OCI-LY7 (cell line): ENCODE measurements at regions not wholly inside any gene's neighbourhood (a gene's known extent, or its start where the extent isn't known, plus 50 kb on each side); places are given as distances from the start of the nearest gene placed in this dataset.

ENCODE experiments used
- BruUV-seq: library from RNA; stranded (reverse); fragments of 400-500 nt; replicated peaks from 2 replicates; lab custom pipeline; 2021; lab: Mats Ljungman, UMichigan
- CTCF ChIA-PET: fragments of 300-600 bp; sonication (Branson Sonifier 250); formaldehyde crosslinking; loops from one replicate; lab custom pipeline; 2022; ENCODE audit warnings: antibody characterized with exemption; ENCODE audit not compliant: unreplicated experiment; lab: Charles Lee
- POLR2A ChIA-PET: fragments of 300-600 bp; sonication (Branson Sonifier 250); formaldehyde crosslinking; loops from one replicate; lab custom pipeline; 2022; ENCODE audit warnings: antibody characterized with exemption; lab: Charles Lee
- DNase-seq: peaks from one replicate; pipeline ENCODE4 v3.0.0-alpha.2; 2015; ENCODE audit warnings: low spot score
- H2AFZ ChIP-seq: fragments of 200-600 bp; sonication (generic), shearing (Covaris generic); 2 replicates; pipeline ENCODE4 v1.6.1; 2014; ENCODE audit warnings: mild to moderate bottlenecking, antibody characterized with exemption, low read length, moderate library complexity
- H3K27ac ChIP-seq: fragments of 200-600 bp; sonication (generic); 2 replicates; pipeline ENCODE4 v1.5.1; 2014; ENCODE audit warnings: mixed run types, low read depth, mild to moderate bottlenecking, moderate library complexity, low read length, inconsistent platforms; ENCODE audit not compliant: poor library complexity, severe bottlenecking
- H3K36me3 ChIP-seq: fragments of 200-600 bp; sonication (generic); 2 replicates; pipeline ENCODE4 v1.6.1; 2014; ENCODE audit warnings: mild to moderate bottlenecking, antibody characterized with exemption, low read length, moderate library complexity, mixed read lengths; ENCODE audit not compliant: insufficient read depth
- H3K4me1 ChIP-seq: fragments of 200-600 bp; sonication (generic); 2 replicates; pipeline ENCODE4 v1.5.1; 2014; ENCODE audit warnings: mild to moderate bottlenecking, low read length; ENCODE audit not compliant: insufficient read depth, poor library complexity, severe bottlenecking
- H3K4me2 ChIP-seq: fragments of 200-600 bp; sonication (generic); 2 replicates; pipeline ENCODE4 v1.6.1; 2014; ENCODE audit warnings: mild to moderate bottlenecking, low read length
- H3K4me3 ChIP-seq: fragments of 200-600 bp; sonication (generic); 2 replicates; pipeline ENCODE4 v1.5.1; 2014; ENCODE audit warnings: mild to moderate bottlenecking, low read depth, low read length; ENCODE audit not compliant: poor library complexity, severe bottlenecking
- H3K79me2 ChIP-seq: fragments of 200-600 bp; sonication (generic); 2 replicates; pipeline ENCODE4 v1.6.1; 2016; ENCODE audit warnings: low read depth, mild to moderate bottlenecking, low read length, moderate library complexity, mixed read lengths; ENCODE audit not compliant: insufficient read depth
- H3K9me2 ChIP-seq: fragments of 200-600 bp; sonication (generic); 2 replicates; pipeline ENCODE4 v1.6.1; 2016; ENCODE audit warnings: mild to moderate bottlenecking, low read length, mixed read lengths; ENCODE audit not compliant: insufficient read depth
- H3K9me3 ChIP-seq: fragments of 200-600 bp; sonication (generic); 2 replicates; pipeline ENCODE4 v1.6.1; 2014; ENCODE audit warnings: mild to moderate bottlenecking, mixed run types, low read length, mixed read lengths
- H4K20me1 ChIP-seq: fragments of 200-600 bp; sonication (generic); 2 replicates; pipeline ENCODE4 v1.6.1; 2014; ENCODE audit warnings: mild to moderate bottlenecking, antibody characterized with exemption, low read length, moderate library complexity, mixed read lengths; ENCODE audit not compliant: insufficient read depth
- EZH2phosphoT487 ChIP-seq: fragments of 200-600 bp; sonication (generic); IDR thresholded peaks from 2 replicates; pipeline ENCODE4 v1.6.1; 2018; ENCODE audit warnings: low read depth, borderline replicate concordance, mild to moderate bottlenecking, mixed run types, antibody characterized with exemption, low read length, moderate library complexity, mixed read lengths
- intact Hi-C: fragments of 100-400 bp; cut with micrococcal nuclease; formaldehyde crosslinking; loops from one replicate; pipeline ENCODE4 v1.10.0; 2022; ENCODE audit not compliant: unreplicated experiment
- TF ChIP-seq, protein P1 (sequence below): fragments of 200-600 bp; sonication (generic); conservative IDR thresholded peaks from 2 replicates; pipeline ENCODE4 v1.5.1; 2014; ENCODE audit warnings: mild to moderate bottlenecking, antibody characterized with exemption, low read length, moderate library complexity, mixed read lengths

DNA sequence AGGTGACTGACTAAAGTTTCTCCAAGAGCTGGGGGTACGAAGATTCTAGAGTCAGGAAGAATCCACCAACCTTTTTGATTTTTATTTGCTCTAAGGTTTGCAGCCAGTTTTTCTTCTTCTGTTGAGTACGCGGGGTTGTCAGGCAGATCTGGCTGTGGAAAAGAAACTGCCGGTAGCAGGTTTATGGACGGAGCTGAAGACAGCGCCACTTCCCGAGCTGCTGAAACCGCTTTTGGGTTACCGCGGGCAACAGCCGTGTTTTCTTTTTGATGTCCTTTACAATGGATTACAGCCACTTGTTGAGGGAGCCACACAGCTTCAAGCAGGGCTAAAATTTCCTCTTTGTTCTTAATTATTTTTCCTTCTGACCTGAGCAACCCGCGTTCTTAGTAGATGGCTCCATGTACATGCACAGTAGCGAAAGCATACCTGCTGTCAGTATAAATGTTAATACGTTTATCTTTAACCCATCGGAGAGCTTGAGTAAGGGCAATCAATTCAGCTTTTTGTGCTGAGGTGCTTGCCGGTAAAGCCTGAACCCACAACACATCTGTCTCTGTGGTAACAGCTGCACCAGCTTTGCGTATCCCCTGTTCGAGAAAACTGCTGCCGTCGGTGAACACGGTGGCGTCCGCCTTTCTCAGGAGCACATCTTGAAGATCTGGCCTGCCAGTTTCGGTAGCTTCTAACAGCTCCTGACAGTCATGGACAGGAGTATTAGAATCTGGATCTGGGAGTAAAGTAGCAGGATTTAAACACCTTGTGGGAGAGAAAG, 674.3 kb downstream of the TMEM121 start:
- ChIA-PET CTCF (interaction anchor here (0.5 kb wide), 1 partner anchor 427 kb away, joined by 5 read pairs; no protein-coding TSS in a partner anchor), POLR2A (no interaction called here)
- Histone ChIP-seq H3K9me2 (no peaks in the 10 kb centered on the region), H3K9me3 (no peaks in the 10 kb centered on the region), H2AFZ (no peak overlapping the region), H3K36me3 (peaks cover 23% of the 10 kb centered on the region), H3K4me1 (peaks cover 10% of the 10 kb centered on the region), H3K27ac (no peak overlapping the region), H3K79me2 (no peaks in the 10 kb centered on the region), H4K20me1 (no peaks in the 10 kb centered on the region), H3K4me3 (no peak overlapping the region), H3K4me2 (no peak overlapping the region)
- no TSS peak for BruUV-seq
- DNase-seq, result no peak
- TF ChIP-seq EZH2phosphoT487, result no peak
- TF ChIP-seq, protein P1, sequence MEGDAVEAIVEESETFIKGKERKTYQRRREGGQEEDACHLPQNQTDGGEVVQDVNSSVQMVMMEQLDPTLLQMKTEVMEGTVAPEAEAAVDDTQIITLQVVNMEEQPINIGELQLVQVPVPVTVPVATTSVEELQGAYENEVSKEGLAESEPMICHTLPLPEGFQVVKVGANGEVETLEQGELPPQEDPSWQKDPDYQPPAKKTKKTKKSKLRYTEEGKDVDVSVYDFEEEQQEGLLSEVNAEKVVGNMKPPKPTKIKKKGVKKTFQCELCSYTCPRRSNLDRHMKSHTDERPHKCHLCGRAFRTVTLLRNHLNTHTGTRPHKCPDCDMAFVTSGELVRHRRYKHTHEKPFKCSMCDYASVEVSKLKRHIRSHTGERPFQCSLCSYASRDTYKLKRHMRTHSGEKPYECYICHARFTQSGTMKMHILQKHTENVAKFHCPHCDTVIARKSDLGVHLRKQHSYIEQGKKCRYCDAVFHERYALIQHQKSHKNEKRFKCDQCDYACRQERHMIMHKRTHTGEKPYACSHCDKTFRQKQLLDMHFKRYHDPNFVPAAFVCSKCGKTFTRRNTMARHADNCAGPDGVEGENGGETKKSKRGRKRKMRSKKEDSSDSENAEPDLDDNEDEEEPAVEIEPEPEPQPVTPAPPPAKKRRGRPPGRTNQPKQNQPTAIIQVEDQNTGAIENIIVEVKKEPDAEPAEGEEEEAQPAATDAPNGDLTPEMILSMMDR, result no peak
- intact Hi-C loops, result no loop called here

DNA sequence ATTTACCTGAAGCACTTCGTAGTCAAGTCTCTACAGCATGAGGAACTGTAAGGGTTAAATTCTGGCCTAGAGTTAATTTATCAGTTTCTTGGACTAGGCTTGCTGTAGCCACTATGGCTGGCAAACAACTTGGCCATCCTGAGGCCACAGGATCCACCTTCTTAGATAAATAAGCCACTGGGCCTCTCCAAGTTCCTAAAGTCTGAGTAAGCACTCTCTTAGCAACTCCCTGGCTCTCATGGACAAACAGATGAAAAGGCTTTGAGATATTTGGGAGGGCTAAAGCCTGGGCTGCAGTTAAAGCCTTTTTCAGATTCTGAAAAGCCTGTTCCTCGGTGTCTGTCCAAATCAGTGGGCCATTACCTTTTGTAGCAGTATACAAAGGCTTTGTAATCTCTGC, 675.0 kb downstream of the TMEM121 start:
- Histone ChIP-seq H3K36me3 (peaks cover 23% of the 10 kb centered on the region), H3K27ac (no peak overlapping the region), H3K79me2 (no peaks in the 10 kb centered on the region), H3K4me3 (no peak overlapping the region), H3K4me1 (peaks cover 10% of the 10 kb centered on the region), H3K9me3 (no peaks in the 10 kb centered on the region), H4K20me1 (no peaks in the 10 kb centered on the region), H3K4me2 (no peak overlapping the region), H3K9me2 (no peaks in the 10 kb centered on the region), H2AFZ (no peak overlapping the region)
- no peak for DNase-seq
- CTCF ChIA-PET, result interaction anchor here (0.5 kb wide), 1 partner anchor 427 kb away, joined by 5 read pairs; no protein-coding TSS in a partner anchor
- intact Hi-C loops, result no loop called here
- POLR2A ChIA-PET, result interaction anchor here (0.6 kb wide), 1 partner anchor 359 kb away, joined by 3 read pairs; no protein-coding TSS in a partner anchor
- TF ChIP-seq, protein P1, result no peak
- TF ChIP-seq EZH2phosphoT487, result no peak
- BruUV-seq, result no TSS peak

DNA sequence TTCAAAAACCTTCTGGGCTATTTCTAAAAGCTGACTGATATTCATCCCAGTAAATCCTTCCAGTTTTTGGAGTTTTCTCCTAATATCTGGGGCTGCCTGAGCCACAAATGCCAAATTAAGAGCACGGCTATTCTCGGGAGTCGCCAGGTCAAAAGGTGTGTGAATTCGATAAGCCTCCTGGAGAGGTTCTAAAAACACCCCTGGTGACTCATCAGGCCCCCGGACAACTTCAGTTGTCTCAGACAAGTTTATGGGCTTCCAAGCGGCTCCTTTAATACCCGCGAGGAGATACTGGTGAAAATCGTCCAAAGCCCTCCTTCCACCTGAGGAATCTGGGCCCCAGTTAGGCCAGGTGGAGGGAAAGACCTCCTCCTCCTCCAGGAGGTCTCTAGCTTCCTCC, 677.1 kb downstream of the TMEM121 start:
- ChIA-PET POLR2A (no interaction called here), CTCF (no interaction called here)
- Histone ChIP-seq H3K9me3 (no peaks in the 10 kb centered on the region), H3K4me3 (no peak overlapping the region), H3K27ac (no peak overlapping the region), H3K9me2 (no peaks in the 10 kb centered on the region), H2AFZ (no peak overlapping the region), H4K20me1 (no peaks in the 10 kb centered on the region), H3K4me2 (no peak overlapping the region), H3K79me2 (no peaks in the 10 kb centered on the region), H3K36me3 (peaks cover 10% of the 10 kb centered on the region), H3K4me1 (no peaks in the 10 kb centered on the region)
- intact Hi-C loops, result no loop called here
- BruUV-seq, result no TSS peak
- TF ChIP-seq EZH2phosphoT487, result no peak
- TF ChIP-seq, protein P1, result no peak
- DNase-seq, result no peak
